Fibroblast of peridontal ligament (primary cell): ENCODE measurements at regions not wholly inside any gene's neighbourhood (a gene's known extent, or its start where the extent isn't known, plus 50 kb on each side); places are given as distances from the start of the nearest gene placed in this dataset.

ENCODE experiments used
- DNase-seq: peaks from one replicate; pipeline ENCODE4 v3.0.0-alpha.2; 2010; ENCODE audit errors: extremely low read depth

DNA sequence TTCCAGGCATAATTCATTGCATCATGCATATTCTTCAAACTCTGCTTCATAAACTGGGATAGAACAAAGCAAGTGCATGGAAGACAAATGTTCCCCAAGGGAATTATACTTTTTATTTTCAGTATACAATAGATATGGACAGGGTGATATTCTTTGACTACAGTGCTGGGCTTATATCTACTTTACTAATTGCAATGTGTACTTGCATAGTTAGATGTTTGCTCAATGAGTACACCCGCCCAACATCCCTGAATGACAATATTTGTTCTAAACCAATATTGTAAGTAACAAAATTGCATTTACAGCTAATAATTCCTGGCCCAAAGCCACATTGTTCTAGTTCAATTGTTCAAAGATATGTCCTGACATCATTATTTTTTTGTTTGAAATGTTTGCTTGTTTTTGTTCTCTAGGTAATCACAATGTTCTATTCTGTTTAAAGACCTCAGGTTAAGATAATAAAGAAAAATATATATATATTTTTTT is 171.4 kb downstream of the PTN start:
- no peak for DNase-seq

DNA sequence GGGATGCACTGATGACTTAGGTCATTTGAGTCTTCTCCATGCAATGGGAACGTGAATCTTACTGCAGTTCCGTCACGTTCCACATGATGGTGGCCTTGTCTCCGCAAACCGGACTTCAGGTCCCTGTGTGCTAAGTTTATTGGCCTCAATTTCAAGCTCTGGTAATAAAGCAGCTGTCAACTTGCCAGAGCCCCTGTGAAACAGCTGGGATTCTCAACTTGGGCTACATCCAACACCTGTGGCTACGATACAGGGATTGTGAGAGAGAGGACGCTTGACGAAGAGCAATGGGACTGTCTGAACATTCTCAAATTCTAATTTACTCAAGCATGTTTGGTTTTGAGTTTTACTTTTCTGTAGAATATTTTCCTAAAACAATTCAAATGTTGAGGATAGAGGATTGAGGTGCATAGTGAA is 174.2 kb downstream of the PTN start:
- peak; percentile 85 for DNase-seq

DNA sequence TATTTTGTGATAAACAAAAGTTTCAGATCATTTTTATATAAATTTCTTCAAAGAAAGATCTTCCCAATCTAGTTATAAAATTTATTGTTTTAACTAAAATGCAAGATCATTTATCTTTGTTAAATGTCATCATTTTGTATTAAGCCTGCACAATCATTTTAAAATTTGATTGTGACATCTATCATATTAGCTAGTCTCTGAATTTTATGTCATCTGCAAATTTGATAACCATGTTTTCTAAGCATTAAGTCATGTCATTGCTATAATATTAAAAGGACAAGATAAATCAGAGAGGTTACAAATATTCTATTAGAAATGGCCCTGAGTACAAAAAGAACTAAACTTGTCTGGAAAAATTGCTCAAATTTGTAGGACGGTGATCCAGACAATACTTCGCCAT is 175.9 kb downstream of the PTN start:
- no peak for DNase-seq

DNA sequence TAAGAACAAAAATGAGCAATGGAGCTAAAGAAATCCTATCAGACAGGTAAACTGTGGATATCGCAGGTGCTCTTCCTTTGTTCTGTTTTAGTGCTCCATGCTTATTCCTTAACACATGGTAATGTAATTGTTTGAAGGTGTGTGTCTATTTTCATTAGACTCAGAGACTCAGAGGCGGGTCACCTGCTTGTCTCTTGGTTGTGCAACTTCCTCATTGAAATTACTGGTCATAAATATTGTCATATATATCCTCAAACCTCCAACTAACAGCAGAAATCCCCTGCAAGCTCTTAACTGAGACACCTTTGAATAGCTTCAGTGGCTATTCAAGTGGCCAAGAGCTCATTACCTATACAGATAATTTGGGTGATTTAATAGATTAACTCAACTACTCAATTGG is 177.2 kb downstream of the PTN start:
- DNase-seq: no peak

DNA sequence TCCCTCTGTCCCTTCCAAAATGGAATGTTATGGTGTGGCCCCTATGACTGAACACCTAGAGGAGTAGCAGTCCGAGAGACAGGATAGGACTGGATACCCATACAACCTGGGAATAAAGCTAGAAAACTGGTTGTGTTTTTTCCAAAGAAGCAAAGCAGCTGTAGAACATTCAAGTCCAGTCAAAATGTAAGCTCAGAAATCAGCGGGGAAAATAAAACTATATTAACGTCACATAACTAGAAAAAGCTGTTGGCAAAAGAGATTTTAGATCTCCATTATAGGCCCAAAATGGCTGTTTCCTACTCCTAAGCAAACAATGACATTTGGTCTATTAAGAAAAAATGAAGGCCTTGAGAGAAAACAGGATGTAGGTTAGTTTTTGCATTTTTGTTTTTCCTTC is 177.7 kb downstream of the PTN start:
- no peak for DNase-seq

DNA sequence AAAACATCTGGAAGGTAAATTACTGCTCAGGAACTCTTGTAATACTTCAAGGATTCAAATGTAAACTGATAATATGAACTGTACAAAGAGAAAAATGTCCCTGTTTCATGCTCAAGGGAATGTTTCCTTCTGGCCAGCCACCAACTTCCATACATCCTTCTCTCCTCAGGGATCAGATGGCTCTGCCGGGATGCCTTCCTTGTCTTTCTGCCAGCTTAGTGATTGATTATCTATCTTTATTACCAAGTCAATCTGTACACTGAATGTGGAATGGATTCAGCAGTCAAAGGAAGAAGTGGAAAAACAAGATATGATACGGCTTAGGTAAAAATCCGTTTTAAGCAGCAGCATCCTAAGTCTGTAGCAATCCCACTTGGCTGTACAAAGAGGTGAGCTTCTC is 178.3 kb downstream of the PTN start:
- no peak for DNase-seq

DNA sequence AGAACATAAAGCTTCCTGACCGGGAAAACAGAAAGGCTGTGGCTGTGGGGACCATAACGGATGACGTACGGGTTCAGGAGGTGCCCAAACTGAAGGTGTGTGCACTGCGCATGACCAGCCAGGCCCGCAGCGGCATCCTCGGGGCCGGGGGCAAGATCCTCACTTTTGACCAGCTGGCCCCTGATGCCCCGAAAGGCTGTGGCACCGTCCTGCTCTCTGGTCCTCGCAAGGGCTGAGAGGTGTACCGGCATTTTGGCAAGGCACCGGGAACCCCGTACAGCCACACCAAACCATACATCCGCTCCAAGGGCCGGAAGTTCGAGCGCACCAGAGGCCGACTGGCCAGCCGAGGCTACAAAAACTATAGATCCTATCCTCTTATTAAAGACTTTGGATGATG is 179.3 kb downstream of the PTN start:
- no peak for DNase-seq

DNA sequence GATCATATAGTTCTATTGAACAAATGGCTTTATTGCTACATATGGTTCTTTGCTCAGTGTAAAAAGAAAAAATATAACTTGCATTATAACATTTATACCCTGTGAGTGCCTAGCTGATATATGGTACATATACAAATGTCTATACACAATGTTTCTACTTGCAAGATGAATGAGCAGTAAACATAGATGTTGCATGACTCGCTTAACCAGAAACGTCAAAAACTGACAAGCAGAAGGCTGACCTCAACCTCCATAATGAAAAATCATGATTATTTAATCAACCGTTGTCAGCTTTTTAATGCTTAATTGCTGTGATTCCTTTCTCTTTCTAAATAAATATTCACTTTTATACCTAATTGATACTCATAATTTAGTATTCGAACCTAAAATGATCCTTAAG is 183.3 kb downstream of the PTN start:
- no peak for DNase-seq

DNA sequence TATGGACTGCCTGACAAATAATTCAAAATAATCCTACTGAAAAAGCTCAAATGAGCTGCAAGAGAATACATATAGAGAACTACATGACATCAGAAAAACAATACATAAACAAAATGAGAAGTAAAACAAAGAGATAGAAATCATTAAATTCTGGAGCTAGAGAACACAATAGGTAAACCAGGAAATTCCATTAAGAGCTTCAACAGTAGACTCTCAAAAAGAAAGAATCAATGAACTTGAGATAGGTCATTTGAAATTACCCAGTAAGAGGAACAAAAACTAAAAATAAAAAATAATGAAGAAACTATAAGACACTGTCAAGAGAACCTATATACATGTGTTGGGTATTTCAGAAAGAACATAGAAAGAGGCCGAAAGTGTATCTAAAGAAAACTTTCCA is 186.3 kb downstream of the PTN start:
- DNase-seq: no peak

DNA sequence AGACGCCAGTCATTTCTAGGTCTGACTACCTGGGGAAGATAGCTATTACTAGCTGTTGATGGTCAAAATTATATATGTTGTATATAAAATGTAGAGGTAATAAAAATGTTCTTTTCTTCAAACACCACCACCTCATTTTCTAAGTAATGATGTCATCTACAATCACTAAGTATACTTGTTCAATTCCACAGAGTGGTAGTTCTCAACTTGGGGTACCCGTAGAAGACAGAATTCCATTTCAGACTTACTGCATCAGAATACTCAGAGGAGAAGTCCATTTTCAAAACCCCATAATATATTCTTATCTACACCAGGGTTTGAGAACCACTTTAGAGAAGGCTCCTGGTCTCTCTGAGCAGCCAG is 191.9 kb downstream of the PTN start:
- DNase-seq: no peak

DNA sequence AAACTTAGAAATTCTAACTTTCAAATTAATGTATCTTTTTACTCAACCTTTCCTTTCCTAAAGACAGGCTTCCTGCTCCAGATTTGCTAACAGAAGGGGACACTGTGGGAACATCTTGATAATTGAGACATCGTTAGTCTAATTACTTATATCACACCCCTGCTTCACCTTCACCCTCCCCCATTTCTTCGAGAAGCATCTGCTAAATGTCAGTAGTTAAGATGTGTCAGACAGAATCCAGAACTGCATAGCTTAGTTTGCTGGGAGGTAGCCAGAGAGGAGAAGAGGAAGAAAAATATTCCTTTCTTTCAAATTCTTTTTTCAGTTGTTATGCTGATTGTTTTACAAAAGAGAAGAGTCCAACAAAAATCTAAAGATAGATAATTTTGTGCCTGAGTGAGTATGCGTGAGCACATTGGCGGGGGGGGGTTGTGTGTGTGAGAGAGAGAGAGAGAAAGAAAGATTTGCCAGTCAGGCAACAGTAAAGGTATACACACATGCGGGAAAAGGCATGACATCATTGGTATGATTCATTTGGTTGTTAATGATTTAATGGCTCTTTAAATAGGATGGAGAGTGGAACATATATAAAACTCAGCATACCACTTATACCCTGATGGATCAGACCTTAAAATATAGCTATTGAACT is 192.4 kb downstream of the PTN start:
- DNase-seq: peak; percentile 13

DNA sequence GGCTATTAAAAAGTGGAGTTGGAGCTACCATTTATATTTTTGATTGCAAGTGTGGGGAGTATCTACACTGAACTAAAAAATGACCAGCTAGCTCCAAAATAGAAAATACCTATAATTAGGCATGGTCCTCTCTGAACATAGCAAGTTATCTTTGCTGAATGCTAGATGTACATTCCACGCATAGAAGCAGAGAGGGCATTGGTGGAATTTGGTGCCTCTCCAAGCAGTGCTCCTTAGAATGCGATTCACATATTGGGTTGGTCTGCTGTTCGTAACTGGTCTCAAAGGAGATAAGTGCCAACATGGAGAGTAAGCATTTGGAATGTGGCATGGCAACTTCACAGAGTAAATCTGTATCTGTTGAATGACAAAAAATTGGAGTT is 196.2 kb downstream of the PTN start:
- no peak for DNase-seq

DNA sequence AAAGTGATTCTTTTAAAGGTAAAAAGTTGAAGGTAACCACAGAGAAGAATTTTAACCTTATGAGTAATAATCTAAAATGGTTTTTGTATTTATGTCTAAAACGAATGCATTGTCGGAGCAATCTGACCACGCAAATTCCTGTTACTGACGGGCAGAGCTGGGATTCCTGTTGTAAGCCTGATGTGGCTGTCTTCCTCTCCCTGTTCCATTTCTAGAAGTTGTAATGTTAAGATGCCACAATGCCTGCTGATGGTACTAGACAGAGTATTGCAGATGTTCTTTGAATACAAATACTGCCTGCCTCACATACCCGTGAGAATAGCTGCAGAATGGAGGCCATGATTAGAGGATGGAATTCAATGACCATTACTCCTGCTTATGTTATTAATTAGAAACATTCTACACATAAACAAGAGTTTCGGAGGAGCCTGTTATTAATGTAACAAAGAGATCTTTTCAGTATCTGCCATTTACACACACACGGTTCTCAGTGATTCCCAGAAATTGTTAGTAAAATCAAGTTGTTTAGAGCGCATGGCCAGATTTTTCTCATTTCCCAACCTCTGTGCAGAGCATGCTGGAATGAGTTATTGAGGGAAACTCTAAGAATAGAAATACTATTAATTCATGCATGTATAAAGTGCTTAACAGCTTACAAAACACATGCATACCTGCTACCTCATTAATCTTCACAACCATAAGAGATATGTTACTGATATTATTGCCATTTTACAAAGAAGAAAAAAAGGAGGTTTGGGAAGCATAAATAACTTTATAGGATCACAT is 196.8 kb downstream of the PTN start:
- DNase-seq: peak; percentile 73

DNA sequence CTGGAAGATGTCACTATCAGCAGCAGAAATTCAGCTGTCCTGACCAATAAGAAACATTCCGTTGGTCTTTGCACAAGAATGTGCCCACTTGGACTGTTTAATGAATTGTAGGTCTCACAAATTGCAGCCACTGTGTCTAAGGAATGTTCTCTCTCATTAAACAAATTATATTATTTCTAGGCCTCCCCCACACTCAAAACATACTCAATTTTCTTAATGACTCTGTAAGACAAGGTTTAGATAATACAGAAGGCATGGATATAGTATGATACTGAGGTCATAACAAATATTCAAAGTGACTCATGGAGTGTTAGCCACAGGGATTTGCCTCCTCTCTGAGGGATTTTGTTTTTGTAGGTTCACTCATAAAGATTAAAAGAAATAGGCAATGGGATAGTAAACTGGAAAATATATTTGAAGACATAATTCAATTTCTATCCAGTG is 197.5 kb downstream of the PTN start:
- peak; percentile 76 for DNase-seq

DNA sequence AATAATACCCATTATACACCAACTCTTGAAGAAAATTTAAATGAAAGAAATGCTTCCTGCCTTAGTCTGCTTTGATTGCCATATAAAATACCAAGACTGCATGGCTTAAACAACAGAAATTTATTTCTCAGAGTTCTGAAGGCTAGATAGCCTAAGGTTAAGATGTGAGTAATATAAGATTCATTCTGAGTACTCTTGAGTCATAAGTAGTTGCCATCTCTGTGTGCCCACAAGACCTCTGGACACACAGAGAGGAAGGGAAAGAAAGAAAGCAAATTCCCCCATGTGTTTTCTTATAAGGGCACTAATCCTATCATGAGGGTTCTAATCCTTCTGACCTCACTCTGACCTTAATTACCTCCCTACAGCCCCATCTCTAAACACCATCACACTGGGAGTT is 201.2 kb downstream of the PTN start:
- DNase-seq: no peak

DNA sequence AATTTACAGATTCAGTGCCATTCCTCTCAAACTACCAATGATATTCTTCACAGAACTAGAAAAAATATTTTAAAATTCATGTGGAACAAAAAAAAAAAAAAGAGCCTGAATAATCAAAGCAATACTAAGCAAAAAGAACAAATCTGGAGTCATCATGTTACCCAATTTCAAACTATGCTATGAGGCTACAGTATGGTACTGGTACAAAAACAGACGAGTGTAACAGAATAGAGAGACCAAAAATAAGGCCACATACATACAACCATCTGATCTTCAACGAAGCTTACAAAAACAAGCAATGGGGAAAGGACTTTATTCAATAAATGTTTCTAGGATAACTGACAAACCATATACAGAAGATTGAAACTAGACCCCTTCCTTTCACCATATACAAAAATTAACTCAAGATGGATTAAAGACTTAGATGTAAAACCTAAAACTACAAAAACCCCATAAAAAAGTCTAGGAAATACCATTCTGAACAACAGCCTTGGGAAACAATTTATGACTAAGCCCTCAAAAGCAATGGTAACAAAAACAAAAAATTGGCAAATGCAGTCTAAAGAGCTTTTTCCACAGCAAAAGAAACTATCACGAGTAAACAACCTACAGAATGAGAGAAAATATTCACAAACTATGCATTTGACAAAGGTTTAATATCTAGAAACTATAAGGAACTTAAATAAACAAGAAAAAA is 207.7 kb downstream of the PTN start:
- peak; percentile 73 for DNase-seq

DNA sequence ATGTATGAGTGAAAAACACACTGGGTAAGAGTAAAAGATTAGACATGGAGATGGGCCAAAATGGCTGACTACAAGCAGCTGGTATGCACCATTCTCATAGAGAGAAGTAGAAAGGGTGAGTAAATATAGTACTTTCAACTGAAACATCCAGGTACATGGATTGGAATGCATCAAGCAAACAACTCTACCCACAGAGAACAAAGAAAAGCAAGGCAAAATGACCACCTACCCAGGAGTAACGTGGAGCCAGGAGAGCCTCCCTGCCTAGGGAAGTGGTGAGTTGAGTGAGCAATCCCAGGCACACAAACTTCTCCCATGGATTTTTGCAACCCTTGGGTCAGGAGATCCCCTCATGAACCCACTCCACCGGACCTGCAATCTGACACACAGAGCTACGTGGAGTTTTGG is 212.8 kb downstream of the PTN start:
- peak; percentile 56 for DNase-seq

DNA sequence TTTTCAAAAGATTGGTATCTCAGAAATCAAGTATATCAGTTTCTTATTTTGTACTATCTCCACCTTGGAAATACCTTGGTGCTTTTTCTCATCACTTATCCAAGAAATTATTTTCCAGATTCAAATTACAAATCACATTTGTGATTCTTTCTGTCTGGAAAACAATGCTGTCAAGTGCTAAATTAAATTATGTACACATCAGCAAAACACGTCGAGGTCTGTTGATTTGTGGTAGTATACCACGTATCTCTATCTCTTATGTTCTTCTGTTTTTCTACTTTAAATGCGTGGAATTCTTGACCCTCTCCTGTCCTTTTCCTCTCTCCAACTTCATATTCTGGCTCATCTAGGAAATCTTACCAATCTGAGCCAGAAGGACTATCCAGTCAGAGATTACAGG is 214.5 kb downstream of the PTN start:
- no peak for DNase-seq

DNA sequence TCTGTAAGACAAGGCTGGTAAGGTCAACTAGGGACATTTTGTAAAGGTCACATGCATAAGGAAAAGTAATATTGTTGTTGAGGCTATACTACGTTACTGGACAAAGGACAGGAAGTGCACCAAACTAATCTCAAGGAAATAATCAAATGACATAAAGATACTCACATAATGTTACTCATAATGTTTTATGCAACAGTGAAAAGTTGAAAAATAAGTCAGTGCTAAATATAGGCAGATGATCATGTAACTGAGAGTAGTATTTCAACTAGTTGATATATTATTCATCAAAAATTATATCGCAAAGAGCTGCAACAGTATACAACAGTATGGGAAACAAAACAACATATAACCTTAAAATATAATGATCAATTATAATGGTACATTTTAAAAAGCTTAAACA is 215.7 kb downstream of the PTN start:
- no peak for DNase-seq

DNA sequence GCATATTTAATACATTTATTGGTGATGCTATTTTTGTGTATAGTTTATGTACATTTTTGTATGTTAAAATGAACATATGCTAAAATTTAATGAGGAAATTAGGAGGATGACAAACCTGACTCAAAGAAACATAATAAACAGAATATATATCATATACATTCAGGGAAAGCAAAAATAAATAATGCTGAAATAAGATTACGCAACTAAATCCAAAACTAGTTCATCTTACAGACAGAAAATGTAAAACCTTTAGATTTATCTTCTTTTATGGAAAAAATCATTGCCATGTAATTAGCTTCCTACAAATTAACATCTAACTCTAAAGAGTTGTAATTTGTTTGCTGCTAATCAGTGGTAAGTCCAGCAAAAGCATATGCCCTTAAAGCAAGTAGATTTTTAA is 216.5 kb downstream of the PTN start:
- no peak for DNase-seq

DNA sequence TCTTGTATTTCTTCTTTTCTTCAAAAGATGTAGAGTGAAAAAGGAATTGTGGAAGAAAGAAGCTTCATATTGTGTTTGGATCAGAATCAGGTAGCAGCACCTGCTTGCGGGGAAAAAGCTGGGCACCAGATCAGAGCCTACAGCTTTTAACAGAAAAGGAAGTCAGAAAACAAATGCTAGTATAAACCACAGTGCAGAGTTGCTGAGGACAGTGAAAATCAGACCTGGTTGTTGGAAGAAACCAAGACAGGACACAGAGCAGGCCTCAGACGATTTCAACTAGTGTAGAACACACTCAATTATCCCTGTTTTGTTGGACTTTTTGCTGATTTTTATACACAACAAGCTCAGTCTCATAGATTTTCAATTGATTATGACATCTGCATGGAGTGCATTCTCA is 221.4 kb downstream of the PTN start:
- DNase-seq: no peak

DNA sequence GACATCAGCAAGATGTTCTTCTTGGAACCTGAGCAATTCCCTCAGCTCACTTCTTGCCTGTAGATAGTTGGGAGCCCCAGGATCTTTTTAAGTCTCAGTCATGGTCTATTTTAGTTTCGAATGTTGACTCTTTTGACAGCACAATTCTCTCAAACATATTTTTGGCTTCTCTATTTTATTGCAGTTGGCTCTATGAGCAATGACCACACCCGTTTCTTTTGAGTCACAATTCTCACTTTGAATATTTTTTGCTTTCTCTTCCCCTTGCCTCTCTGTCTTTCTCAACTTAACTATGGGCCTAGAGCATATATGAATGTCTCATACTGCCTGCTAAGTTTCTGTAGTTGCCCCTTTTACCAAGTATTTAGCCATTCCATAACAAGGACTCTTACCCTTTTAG is 222.8 kb downstream of the PTN start:
- peak; percentile 40 for DNase-seq

DNA sequence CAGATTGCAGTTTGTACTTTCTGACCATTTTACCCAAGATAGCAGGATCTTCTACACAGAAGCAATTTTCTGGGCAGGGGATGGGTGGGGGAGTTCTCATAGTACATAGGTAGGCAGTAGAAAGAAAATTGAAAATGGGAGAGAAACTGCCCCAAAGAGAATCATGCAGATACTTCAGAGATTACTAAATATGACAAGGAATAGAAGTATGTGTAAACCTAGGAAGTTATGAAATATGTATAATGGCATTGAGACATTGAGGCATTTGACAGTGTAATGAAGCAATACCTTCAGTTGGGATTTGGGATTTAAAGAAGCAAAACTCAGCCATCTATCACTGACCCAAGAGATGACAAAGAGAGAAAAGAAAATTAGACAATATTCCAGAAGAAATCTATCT is 233.0 kb downstream of the PTN start:
- peak; percentile 72 for DNase-seq
